ENCODE measurements at regions not wholly inside any gene's neighbourhood (a gene's known extent, or its start where the extent isn't known, plus 50 kb on each side); places are given as distances from the start of the nearest gene placed in this dataset.

DNA sequence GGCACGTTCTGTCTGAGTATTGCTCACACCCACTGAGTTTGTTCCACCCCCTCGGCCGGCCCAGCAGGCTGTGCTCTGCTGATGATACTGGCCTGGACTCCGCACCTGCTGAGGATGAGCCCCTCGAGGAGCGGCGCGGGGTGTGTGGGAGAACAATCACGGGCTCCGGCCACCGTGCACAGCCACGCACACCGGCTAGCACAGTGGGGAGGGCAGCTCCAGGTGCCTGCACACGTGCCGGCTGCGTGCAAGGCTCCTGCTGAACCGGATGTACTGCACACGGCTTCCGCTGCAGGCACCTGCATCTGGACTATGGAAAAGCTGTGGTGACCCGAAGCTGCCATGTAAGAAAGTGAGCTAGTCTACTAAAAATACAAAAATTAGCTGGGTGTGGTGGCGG is 485.2 kb upstream of the CDH9 start:
- intact Hi-C loops (cut with DNase I, micrococcal nuclease) = no loop called here
- Mint-ChIP-seq H3K27me3 (no peaks in the 10 kb centered on the region), H3K4me3 (no peak overlapping the region), H3K9me3 (peaks cover 19% of the 10 kb centered on the region), H3K4me1 (ENCODE audit: low read depth) (no peaks in the 10 kb centered on the region), H3K36me3 (ENCODE audit: low read depth) (no peaks in the 10 kb centered on the region), H3K27ac (no peak overlapping the region)
- CTCF ChIA-PET = no interaction called here
- TF ChIP-seq, protein P1, sequence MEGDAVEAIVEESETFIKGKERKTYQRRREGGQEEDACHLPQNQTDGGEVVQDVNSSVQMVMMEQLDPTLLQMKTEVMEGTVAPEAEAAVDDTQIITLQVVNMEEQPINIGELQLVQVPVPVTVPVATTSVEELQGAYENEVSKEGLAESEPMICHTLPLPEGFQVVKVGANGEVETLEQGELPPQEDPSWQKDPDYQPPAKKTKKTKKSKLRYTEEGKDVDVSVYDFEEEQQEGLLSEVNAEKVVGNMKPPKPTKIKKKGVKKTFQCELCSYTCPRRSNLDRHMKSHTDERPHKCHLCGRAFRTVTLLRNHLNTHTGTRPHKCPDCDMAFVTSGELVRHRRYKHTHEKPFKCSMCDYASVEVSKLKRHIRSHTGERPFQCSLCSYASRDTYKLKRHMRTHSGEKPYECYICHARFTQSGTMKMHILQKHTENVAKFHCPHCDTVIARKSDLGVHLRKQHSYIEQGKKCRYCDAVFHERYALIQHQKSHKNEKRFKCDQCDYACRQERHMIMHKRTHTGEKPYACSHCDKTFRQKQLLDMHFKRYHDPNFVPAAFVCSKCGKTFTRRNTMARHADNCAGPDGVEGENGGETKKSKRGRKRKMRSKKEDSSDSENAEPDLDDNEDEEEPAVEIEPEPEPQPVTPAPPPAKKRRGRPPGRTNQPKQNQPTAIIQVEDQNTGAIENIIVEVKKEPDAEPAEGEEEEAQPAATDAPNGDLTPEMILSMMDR (IDR thresholded peaks at IDR 0.05) = no peak
- no peaks in the 10 kb centered on the region for H3K27me3 ChIP-seq (ENCODE audit: control insufficient read depth in 1 of 2, insufficient read depth in 2 of 2, low read length in 2 of 2)
- no peak overlapping the region for H3K4me3 ChIP-seq (ENCODE audit: low read length)
- POLR2A ChIA-PET = no interaction called here
- no peak for ATAC-seq (ENCODE audit: poor library complexity)
- no peak for DNase-seq
- H3K9me3 ChIP-seq (ENCODE audit: control insufficient read depth in 1 of 2, insufficient read depth in 1 of 2, low read length in 2 of 2) = peaks cover 0 to 14% of the 10 kb centered on the region in 2 experiments
- no peak overlapping the region for H3K27ac ChIP-seq (ENCODE audit: low read depth in 1 of 2, low read length in 2 of 2)
- no peaks in the 10 kb centered on the region for H3K36me3 ChIP-seq (ENCODE audit: insufficient read depth, low read length)
- H3K4me1 ChIP-seq (ENCODE audit: insufficient read depth, low read length) = no peaks in the 10 kb centered on the region

DNA sequence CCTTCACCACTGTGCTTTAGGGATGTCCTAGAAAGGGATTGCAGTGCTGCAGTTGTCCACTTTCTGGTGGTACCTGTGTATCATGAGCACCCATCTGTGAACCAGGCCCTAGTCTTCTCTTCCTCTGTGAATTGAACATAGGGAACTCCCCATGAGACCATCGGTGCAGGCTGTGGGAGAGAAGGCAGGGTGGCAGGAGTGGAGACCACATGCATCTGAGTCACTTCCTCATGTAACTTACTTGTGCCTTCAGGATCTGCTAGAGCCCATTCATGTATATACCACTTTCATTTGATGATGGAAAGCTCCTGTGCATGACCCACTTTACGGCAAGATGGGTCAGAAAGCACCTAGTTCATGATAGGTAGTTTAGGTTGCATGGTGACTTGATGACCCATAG is 478.1 kb upstream of the CDH9 start:
- H3K4me1 ChIP-seq (ENCODE audit: insufficient read depth, low read length) = no peaks in the 10 kb centered on the region
- CTCF ChIA-PET = no interaction called here

DNA sequence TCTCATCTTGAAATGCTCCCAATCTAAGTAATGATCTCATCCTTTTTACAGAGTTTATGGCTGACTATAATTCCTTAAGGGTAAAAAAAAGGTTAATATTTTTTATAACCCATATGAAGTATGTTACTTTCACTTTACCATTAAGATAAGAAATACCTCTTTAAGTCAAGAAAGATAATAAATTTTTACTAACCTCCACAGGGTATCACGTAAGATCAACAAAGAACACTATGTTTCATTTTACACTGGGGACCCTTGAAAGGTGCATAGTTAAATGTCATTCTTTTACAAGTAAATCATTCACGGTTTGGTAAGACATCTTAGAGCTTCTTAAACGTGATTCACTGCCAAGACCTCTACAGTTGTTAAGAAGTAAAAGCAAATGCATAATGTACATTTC is 472.7 kb upstream of the CDH9 start:
- DNase-seq (no peak), ATAC-seq (ENCODE audit: poor library complexity) (no peak)
- Histone ChIP-seq H3K27ac (ENCODE audit: low read depth in 1 of 2, low read length in 2 of 2) (no peak overlapping the region), H3K4me3 (ENCODE audit: low read length) (no peak overlapping the region), H3K4me1 (ENCODE audit: insufficient read depth, low read length) (no peaks in the 10 kb centered on the region), H3K9me3 (ENCODE audit: control insufficient read depth in 1 of 2, insufficient read depth in 1 of 2, low read length in 2 of 2) (peaks cover 0 to 4% of the 10 kb centered on the region in 2 experiments), H3K27me3 (ENCODE audit: control insufficient read depth in 1 of 2, insufficient read depth in 2 of 2, low read length in 2 of 2) (no peaks in the 10 kb centered on the region), H3K36me3 (ENCODE audit: insufficient read depth, low read length) (no peaks in the 10 kb centered on the region)
- POLR2A ChIA-PET = no interaction called here
- peaks cover 6% of the 10 kb centered on the region for H3K9me3 Mint-ChIP-seq
- intact Hi-C loops (cut with DNase I, micrococcal nuclease) = no loop called here
- no peaks in the 10 kb centered on the region for H3K27me3 Mint-ChIP-seq
- CTCF ChIA-PET = no interaction called here
- no peaks in the 10 kb centered on the region for H3K4me1 Mint-ChIP-seq (ENCODE audit: low read depth)
- no peak overlapping the region for H3K27ac Mint-ChIP-seq
- no peak overlapping the region for H3K4me3 Mint-ChIP-seq
- H3K36me3 Mint-ChIP-seq (ENCODE audit: low read depth) = no peaks in the 10 kb centered on the region
- TF ChIP-seq, protein P1 (IDR thresholded peaks at IDR 0.05) = no peak

More for the DNA sequence above, 478.1 kb upstream of the CDH9 start:
- POLR2A ChIA-PET = no interaction called here
- no peak overlapping the region for H3K27ac ChIP-seq (ENCODE audit: low read depth in 1 of 2, low read length in 2 of 2)
- Mint-ChIP-seq H3K9me3 (peaks cover 16% of the 10 kb centered on the region), H3K27me3 (no peaks in the 10 kb centered on the region), H3K27ac (no peak overlapping the region), H3K36me3 (ENCODE audit: low read depth) (no peaks in the 10 kb centered on the region), H3K4me3 (no peak overlapping the region), H3K4me1 (ENCODE audit: low read depth) (no peaks in the 10 kb centered on the region)
- DNase-seq = no peak
- no peak overlapping the region for H3K4me3 ChIP-seq (ENCODE audit: low read length)
- TF ChIP-seq, protein P1 (IDR thresholded peaks at IDR 0.05) = no peak
- no peaks in the 10 kb centered on the region for H3K9me3 ChIP-seq (ENCODE audit: control insufficient read depth in 1 of 2, insufficient read depth in 1 of 2, low read length in 2 of 2)
- no peak for ATAC-seq (ENCODE audit: poor library complexity)
- H3K36me3 ChIP-seq (ENCODE audit: insufficient read depth, low read length) = no peaks in the 10 kb centered on the region
- H3K27me3 ChIP-seq (ENCODE audit: control insufficient read depth in 1 of 2, insufficient read depth in 2 of 2, low read length in 2 of 2) = no peaks in the 10 kb centered on the region
- intact Hi-C loops (cut with DNase I, micrococcal nuclease) = no loop called here

Data from CD4-positive, alpha-beta T cell (primary cell).